Neural cell (in vitro differentiated cells): ENCODE measurements at regions not wholly inside any gene's neighbourhood (a gene's known extent, or its start where the extent isn't known, plus 50 kb on each side); places are given as distances from the start of the nearest gene placed in this dataset.

Experiments used
- CTCF ChIP-seq: fragments of 450-650 bp; IDR thresholded peaks from 2 replicates; pipeline ENCODE4 v1.5.1; 2014; ENCODE audit warnings: antibody characterized with exemption, mild to moderate bottlenecking, moderate library complexity; ENCODE audit not compliant: poor library complexity, severe bottlenecking
- EZH2 ChIP-seq: fragments of 200-600, 300-800 bp; shearing (Covaris generic), sonication (generic); IDR thresholded peaks from 2 replicates; pipeline ENCODE4 v1.6.1; 2014; ENCODE audit warnings: antibody characterized with exemption, low read length, borderline replicate concordance, mild to moderate bottlenecking; ENCODE audit not compliant: insufficient read depth, poor library complexity, severe bottlenecking
- POLR2AphosphoS5 ChIP-seq: IDR thresholded peaks from 2 replicates; pipeline ENCODE4 v1.6.1; 2012
- RAD21 ChIP-seq: fragments of 450-650 bp; conservative IDR thresholded peaks from 2 replicates; pipeline ENCODE4 v1.6.1; 2014; ENCODE audit warnings: antibody characterized with exemption, mild to moderate bottlenecking, moderate library complexity
- REST ChIP-seq: IDR thresholded peaks from 2 replicates; pipeline ENCODE4 v1.6.1; 2012; ENCODE audit warnings: borderline replicate concordance
- SMC3 ChIP-seq: fragments of 450-650 bp; conservative IDR thresholded peaks from 2 replicates; pipeline ENCODE4 v1.6.1; 2014; ENCODE audit warnings: antibody characterized with exemption, mild to moderate bottlenecking, moderate library complexity; ENCODE audit not compliant: poor library complexity
- TAF1 ChIP-seq: IDR thresholded peaks from 2 replicates; pipeline ENCODE4 v1.6.1; 2012; ENCODE audit warnings: low read depth

- TF ChIP-seq CTCF (no peak), RAD21 (no peak), REST (no peak), EZH2 (no peak), TAF1 (no peak), SMC3 (no peak), POLR2AphosphoS5 (no peak)
These were observed 976.1 kb upstream of the NUDT12 start for GRCh38 chr5:104538734-104539133.
